HG02852 (cell line): ENCODE measurements at regions not wholly inside any gene's neighbourhood (a gene's known extent, or its start where the extent isn't known, plus 50 kb on each side); places are given as distances from the start of the nearest gene placed in this dataset.
A peak's percentile ranks its signal among the peaks of the same experiment; 100 is the strongest.

ENCODE experiments used
- ATAC-seq: cut with Tn5 transposase; IDR thresholded peaks from one replicate; pipeline ENCODE4 v1.9.1; 2021; ENCODE audit warnings: mild to moderate bottlenecking, moderate library complexity; ENCODE audit not compliant: unreplicated experiment

DNA sequence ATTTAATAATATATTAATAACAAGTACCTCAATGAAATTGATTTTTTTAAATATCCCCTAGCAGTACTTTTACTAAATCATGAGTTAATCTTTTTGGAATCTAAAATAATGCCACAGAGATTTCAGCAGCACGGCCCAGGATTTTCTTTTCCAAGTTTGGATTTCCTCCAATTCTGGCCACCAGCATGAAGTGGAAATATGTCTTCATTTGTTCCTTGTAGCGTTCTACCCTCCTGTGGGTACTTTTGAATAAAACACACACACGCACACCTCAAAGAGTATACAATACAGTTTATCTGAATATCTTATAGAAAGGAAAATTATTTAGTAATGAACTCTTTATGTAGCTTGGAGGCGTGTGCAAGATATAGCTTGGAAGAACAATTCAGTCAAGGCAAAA lies 125.1 kb upstream of the STT3B start:
- ATAC-seq = no peak

DNA sequence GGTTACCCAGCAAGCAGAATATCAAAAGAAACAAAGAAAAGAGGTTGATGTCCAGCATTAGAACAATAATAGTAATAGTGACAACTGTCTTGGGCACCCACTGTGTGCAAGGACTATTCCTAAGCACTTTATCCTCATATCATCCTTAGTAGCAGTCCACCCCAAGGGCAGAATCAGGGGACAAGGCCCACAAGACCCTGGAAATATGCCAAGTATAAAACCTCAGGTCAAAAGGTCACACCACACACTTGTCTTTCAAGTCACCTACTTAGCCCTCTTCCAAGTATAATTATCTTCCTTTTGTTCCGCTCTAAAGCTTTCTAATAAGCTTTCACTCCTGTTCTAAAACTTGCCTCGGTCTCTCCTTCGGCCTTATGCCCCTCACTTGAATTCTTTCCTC lies 124.0 kb upstream of the STT3B start:
- ATAC-seq = no peak

DNA sequence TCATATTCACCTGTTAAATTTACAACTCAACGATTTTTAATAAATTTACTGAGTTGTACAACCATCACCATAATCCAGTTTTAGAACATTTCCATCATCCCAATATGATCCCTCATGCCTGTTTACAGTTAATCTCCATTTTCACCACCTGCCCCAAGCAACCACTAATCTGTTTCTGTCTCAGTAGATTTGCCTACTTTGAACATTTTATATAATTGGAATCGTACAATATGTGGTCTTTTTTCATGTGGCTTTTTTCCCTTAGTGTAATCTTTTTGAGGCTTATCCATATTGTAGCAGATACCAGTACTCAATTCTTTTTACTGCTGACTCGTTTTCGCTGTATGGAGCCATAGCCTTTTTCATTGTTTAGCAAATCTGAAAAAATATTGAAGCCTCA lies 123.3 kb upstream of the STT3B start:
- no peak for ATAC-seq

DNA sequence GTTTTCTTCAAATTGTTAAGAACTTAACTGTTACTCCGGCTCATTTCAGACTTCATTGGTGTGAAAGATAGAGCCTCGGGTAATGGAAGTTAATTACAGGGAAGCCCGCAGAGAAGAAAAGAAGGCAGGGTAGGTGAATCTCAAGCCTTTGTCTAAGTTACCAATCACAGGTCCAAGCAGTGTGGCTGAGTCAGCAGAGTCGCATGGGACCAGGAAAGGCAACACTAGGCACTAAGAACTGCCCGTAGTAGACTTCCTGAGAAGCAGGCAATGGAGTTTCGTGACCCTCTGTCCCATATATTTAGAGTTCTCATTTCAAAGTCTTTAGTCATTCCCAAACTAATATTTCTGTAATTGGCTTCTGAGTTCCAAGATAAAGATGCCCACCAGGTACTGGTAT lies 122.9 kb upstream of the STT3B start:
- ATAC-seq = no peak

DNA sequence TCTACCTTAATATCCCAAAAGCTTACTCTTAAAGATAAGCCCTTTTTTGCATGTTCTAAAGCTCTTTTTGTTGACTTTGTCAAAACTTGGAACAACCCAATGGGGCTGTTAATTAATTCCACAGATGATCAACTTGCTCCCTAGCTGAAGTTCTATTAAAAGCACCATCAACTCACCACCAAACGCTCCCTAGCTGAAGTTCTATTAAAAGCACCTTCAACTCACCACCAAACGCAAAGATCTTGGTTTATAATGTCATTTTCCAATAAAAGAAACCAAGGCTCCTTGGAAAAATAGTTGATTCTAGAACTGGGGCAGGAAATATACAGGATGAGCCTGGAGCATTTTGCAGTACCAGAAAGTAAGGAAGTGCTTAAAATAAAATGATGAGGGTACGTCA lies 122.3 kb upstream of the STT3B start:
- ATAC-seq = no peak

DNA sequence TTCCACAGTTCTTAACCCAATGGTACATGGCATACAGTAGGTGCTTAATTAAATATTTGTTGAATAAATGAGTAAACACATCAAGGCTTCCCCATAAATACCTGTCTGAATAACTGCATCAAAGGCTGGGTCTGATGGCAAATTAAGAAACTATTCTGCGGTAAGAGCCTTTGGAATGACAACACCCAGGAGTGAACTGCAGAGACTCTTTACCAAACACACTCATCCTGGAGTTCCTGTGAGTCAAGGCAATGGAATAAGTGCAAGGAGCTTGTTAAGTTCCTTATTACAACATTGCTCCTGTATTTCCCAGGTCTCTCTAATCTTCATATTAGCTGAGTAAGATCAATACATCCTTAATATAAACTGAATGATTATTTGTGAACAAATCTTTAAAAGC lies 119.9 kb upstream of the STT3B start:
- ATAC-seq = no peak

DNA sequence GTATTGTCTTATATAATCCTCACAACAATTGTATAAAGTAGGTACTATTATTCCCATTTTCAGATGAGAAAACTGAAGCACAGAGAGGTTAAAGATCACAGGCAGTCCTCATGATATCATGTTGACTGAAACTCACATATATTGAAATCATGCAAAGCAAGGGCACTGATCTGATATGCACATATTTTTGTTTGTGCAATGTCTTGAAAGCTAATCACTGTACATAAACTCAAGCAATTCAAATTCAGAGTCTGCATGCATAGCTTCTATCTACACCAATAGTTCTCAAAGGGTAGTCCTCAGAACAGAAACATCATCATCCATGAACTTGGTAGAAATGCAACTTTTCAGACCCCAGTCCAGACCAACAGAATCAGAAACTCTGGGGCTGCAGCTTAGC lies 119.2 kb upstream of the STT3B start:
- no peak for ATAC-seq

DNA sequence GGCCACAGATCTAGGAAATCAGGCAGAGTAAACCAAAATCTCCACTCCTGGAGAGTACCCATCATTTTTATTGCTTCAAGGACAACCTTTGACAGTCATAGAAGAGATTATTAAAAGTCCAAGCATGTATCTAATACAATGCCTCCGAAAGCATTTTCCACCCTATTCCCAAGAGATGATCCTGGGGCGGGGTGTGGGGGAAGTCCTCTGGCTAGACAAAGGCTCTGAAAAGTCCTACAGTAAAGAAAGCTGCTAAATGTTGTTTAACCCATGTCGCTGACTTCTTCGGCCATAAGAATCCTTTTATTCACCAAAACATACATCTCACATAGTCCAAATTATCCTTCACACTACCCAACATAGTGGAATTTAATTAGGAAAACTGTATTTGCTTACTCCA lies 115.7 kb upstream of the STT3B start:
- no peak for ATAC-seq

DNA sequence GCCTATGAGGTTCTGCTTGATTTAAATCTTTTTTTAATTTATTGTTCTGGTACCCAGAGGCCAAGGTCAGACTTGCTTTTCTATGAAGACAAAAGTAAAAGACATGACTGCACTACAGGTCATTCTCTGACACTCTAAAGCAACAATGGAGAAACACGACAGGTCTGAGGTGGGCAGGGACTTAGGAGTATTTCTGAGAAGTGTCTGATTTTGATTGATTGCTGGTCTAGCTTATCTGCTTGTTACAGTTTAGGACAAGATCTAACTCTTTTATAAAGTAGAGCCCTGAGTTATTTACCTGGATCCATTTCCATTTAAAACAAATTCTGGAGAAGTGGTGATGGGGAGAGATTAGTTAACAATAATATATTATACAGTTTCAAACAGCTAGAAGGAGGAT lies 115.2 kb upstream of the STT3B start:
- no peak for ATAC-seq

DNA sequence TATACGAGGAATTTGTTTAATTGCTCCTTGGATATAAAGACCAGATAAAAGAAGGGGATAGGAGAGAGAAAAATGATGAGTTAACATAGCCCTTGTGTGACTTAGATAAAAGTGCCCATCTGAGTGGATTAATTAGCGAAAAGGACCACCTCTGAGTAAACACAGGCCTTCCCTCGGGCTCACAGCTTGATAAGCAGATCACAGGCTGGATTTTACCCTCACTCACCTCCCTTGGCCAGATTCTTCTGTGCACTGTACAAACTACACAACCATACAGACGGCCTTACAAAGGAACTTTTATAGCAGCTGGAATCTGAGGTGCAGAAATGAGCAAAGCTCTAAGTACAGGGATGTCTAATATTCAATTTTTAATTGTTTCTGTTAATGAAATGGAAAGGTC lies 112.4 kb upstream of the STT3B start:
- ATAC-seq = no peak

DNA sequence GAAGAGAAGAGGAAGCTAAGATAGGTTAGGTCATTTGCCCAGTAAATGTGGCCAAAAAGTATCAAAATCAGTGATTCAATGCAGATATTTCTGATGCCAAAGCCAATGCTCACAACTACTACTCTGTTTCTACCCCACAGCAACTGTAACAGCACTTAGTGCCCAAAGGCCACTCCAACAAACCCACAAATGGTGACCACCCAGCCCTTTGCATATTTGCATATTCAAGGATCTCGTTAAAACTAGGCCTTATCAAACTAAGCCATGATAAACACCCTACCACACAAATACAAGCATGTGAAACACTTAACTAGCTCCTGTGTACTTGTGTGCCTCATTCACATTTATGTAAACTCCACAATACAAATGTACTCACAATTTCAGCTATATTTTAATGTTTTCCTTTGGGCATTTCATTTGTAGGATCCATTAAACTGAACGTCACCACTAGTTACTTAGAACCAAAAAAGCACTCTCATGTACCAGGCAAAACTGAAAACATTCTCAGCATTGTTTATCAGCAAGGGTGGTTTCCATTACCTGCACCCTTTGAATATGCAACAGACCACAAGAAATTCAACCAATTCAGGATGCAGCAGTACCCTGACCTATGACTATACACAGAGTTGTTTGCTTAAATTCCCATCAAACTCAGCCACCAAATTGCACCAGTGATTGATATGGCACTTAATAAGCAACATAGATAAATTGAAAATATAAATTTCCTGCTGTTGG lies 111.2 kb upstream of the STT3B start:
- peak; percentile 81 for ATAC-seq

DNA sequence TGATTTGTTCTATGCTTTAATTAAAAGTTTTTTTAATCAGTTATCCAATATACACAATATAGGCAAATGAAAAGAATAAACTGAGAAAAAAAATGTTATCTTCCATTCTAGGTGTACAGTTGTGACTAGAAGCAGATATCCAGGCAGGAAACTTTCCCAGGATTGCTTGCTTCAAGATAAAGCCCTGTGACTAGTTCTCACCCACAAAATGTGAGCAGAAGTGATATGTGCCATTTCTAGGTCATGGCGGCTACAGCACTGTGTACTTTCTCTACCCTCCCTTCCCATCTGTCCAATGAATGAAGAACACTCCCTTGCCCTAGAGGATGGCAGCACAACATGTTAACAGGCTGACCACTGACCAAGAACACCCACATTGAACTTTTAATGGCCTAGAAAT lies 110.5 kb upstream of the STT3B start:
- no peak for ATAC-seq

DNA sequence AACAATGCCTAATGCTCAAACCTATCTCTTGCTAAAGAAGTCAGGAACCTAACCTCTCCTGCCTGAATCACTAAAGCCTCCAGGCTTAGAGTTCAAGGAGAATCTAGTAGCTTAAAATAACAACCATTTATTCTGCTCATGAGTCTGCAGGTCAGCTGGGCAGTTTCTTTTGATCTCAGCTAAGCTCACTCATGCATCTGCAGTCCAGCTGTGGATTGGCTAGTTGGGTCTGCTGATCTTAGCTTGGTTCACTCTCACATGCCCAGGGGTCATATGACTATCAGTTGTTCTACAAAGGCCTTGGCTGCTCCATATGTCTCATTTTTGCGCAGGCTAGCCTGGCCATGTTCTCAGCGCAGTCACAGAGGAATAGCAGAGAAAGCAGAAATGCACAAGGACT lies 109.2 kb upstream of the STT3B start:
- ATAC-seq = no peak

DNA sequence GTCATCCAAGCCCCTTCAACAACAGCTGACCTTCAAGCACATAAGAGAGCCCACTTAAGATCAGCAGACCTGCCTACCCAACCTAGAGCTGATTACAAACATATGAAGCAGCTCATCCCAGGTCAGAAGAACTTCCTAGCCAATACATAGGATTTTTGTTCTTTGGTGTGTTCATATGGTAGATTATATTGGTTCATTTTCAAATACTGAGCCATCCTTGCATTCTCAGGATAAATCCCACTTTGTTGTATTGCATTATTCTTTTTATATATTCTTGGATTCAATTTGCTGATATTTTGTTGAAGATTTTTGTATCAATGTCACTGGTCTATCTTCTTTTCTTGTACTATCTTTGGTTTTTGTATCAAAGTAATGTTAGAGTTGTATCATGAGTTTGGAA lies 107.3 kb upstream of the STT3B start:
- no peak for ATAC-seq

DNA sequence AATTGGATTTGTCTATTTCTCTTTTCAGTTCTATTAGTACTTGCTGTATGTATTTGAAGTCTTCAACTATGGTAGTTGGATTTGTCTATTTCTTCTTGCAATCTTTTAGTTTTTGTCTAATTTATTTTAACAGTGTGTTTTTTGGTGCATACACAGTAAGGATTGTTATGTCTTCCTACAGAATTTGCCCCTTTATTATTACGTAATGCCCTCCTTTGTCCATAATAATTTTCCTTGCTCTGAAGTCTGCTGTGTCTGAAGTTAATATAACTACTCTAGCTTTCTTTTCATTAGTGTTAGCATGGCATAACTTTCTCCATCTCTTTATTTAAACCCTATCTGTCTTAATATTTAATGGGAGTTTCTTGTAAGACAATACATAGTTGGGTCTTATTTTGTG lies 105.1 kb upstream of the STT3B start:
- ATAC-seq = no peak

DNA sequence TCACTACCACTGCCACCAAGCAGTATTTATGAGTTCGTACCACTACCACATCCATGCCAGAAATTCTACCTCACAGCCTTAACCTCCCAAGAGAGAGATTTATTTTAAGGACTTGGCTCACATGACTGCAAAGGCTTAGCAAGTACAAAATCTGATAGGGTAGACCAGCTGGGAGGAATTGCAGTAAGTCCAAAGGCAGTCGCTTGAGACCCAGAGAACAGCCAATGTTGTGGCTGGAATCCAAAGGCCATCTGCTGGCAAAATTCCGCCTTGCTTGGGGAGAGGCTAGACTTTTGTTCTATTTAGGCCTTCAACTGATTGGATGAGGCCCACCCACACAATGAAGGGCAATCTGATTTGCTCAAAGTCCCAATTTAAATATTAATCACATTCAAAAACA lies 101.4 kb upstream of the STT3B start:
- ATAC-seq = no peak

DNA sequence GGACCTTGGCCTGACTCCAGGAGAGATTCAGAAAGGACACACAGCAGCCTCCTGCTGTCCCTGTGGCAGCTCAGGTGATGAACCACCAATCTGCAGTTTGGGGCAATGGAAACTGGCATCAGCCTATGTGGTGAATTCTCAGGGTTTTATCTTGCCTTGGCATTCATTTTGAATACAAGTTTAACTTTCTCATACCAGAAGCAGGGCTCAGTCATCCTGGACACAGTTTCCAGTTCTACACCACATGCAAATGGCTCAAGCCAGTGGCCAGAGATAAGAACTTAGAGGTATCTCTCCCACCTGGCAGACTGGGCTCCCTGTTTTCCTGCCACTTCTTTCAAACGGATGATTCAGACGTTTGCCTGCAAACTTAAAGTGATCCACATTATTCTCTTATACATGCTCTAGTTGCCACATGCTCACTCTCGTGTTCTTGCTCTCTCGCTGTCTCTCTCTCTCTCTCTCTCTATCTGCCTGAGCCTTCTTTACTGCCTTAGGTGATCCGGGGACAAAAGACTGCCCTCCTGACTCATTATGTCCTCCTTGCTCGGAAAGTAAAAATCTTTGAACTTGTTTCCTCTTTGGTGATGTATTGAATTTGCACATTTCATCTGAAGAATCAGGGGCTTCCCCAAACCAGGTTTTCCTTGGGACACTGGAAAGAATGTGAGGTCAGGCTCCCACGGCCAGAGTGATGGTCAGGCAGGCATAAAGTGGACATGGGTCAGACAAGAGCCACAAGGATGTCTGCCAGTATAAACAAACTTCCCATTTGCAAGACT lies 99.6 kb upstream of the STT3B start:
- ATAC-seq = no peak

DNA sequence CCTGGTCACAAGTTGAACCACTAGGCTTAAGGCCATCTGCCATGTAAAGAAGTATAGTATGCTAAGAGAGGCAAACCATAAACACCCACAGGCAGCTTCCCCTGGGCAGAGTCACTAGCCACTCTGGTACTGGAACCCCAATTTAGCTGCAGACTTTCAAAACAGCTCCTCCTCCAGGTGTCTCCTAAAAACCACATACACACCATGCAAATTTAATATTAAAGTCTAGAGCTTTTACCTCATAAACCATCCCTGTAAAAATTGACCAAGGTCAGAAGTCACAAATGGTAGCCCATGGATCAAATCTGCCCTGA lies 99.1 kb upstream of the STT3B start:
- ATAC-seq = peak; percentile 84

DNA sequence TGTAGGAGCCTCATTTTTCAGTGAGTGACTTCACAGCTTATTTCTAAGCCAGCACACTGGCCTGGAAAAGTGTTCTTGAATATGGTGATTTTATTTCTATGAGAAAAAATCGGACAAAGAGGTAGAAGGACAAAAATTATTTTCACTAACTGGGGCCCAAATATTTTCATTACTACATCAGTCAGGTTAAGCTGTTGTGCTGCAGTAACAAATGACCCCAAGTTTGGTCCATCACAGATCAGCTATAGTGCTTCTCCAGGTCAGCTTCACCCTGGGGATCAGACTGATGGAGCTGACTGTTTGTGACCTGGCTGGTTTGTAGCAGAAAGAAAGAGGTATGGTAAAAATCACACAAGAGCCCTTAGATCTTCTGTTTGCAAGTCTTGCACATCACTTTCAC lies 97.9 kb upstream of the STT3B start:
- ATAC-seq = no peak

DNA sequence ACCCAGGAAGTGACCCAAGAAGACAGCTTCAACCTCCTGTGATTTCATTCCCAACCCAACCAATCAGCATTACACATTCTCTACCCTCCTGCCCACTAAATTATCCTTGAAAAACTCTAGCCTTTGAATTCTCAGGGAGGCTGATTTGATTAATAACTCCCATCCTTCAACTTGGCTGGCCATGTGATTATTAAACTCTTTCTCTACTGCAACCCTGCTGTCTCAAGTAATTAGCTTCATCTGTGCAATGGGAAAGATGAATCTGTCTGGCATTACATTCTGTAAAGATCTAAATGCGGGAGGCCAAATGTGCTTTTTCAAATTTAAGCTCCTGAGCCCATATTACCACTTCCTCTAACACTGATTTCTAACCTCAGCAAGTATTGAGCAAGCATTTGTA lies 95.9 kb upstream of the STT3B start:
- no peak for ATAC-seq

DNA sequence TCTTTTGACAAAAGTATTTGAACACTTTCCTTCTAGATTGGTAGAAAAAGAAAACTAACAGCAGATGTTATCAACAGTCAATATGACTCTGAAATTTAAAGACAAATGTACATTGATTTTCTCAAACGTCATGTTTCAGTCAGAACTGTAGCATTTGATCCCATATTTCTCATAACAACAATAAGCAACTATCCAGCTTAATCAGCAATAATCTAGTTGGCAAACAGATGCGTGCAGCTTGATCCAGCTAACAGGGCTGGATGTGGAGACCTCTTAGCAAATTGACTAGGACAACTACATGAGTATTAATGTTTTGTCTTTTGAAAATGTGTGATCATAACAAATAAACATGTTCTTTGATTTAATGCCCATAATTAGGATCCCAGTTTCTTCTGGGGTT lies 94.0 kb upstream of the STT3B start:
- ATAC-seq = no peak

DNA sequence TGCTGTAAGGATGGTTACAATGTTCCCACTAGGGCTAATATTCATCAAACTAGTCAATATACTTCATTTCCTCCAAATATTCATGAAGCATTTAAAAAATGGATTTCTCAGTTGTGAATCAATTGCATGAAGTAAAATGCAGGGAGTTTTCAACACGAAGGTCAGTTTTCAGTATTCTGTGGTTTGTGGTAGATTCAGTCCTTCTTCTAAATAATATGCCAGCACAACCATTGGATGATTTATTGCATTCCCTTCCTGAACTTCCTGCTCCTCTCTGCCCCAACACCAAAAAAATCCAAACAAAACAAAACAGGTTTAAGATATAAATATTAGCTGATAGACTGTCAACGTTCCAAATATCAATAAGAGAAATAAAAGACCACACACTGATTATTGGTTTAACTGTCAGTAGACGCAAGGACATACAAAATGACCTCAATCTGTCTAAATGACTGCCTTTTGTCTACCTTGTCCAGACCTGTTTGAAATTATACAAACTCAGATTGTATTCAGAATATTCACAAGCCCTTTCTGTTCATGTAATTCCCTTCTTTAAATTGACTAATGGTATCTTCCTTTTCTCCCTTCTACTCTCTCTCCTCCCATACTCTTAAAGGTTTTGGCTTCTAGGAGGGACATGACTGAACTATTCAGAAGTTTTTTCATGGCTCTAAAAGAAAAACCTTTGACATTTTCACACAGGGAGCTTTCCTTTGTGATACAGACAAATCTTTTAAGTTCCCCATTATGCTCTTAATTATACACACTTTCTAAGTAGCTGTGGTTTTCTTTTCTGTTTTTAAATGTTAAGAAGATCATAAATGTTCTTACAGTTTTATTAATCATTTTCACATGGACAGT lies 92.6 kb upstream of the STT3B start:
- ATAC-seq = no peak
